HG03103 (cell line): ENCODE measurements at regions not wholly inside any gene's neighbourhood (a gene's known extent, or its start where the extent isn't known, plus 50 kb on each side); places are given as distances from the start of the nearest gene placed in this dataset.
A peak's percentile ranks its signal among the peaks of the same experiment; 100 is the strongest.
"Not testable (repeated sequence)": the region's sequence is repeated elsewhere in the genome, so short reads cannot be mapped to it uniquely, and the experiment has no call there.

Experiments
- ATAC-seq: cut with Tn5 transposase; IDR thresholded peaks from one replicate; pipeline ENCODE4 v1.9.1; 2021; ENCODE audit warnings: low read depth; ENCODE audit not compliant: unreplicated experiment

GRCh38 chr6:100105138-100105537 lies 111.1 kb upstream of the MCHR2 start:
- no peak for ATAC-seq

- ATAC-seq = no peak
Observed at GRCh38 chr6:100103931-100104330, 109.9 kb upstream of the MCHR2 start.

GRCh38 chr6:100103194-100103593 lies 109.2 kb upstream of the MCHR2 start:
- no peak for ATAC-seq

GRCh38 chr6:100101644-100102043 lies 107.6 kb upstream of the MCHR2 start:
- no peak for ATAC-seq

GRCh38 chr6:100100776-100101175 lies 106.8 kb upstream of the MCHR2 start:
- no peak for ATAC-seq

- ATAC-seq = peak; percentile 53
Observed at GRCh38 chr6:100099189-100100074, 105.4 kb upstream of the MCHR2 start.

GRCh38 chr6:100096936-100097335 lies 102.9 kb upstream of the MCHR2 start:
- no peak for ATAC-seq

- no peak for ATAC-seq
Observed at GRCh38 chr6:100096341-100096740, 102.3 kb upstream of the MCHR2 start.

GRCh38 chr6:100093405-100093804 lies 99.4 kb upstream of the MCHR2 start:
- ATAC-seq = no peak

- ATAC-seq = no peak
Observed at GRCh38 chr6:100088009-100088408, 94.0 kb upstream of the MCHR2 start.

- ATAC-seq = no peak
Observed at GRCh38 chr6:100084991-100085364, 91.0 kb upstream of the MCHR2 start.

- ATAC-seq = no peak
Observed at GRCh38 chr6:100084316-100084990, 90.4 kb upstream of the MCHR2 start.

- ATAC-seq = no peak
Observed at GRCh38 chr6:100078509-100078908, 84.5 kb upstream of the MCHR2 start.

- no peak for ATAC-seq
Observed at GRCh38 chr6:100065348-100065747, 71.3 kb upstream of the MCHR2 start.

GRCh38 chr6:100062621-100063020 lies 68.6 kb upstream of the MCHR2 start:
- ATAC-seq = no peak

GRCh38 chr6:100057941-100058340 lies 63.9 kb upstream of the MCHR2 start:
- ATAC-seq = no peak

GRCh38 chr6:100050550-100050949 lies 56.5 kb upstream of the MCHR2 start:
- ATAC-seq = no peak

- not testable (repeated sequence) for ATAC-seq
Observed at GRCh38 chr6:100043961-100044360, 49.9 kb upstream of the MCHR2 start.
